ENCODE measurements at regions not wholly inside any gene's neighbourhood (a gene's known extent, or its start where the extent isn't known, plus 50 kb on each side); places are given as distances from the start of the nearest gene placed in this dataset.
"Not testable (repeated sequence)": the region's sequence is repeated elsewhere in the genome, so short reads cannot be mapped to it uniquely, and the experiment has no call there.

DNA sequence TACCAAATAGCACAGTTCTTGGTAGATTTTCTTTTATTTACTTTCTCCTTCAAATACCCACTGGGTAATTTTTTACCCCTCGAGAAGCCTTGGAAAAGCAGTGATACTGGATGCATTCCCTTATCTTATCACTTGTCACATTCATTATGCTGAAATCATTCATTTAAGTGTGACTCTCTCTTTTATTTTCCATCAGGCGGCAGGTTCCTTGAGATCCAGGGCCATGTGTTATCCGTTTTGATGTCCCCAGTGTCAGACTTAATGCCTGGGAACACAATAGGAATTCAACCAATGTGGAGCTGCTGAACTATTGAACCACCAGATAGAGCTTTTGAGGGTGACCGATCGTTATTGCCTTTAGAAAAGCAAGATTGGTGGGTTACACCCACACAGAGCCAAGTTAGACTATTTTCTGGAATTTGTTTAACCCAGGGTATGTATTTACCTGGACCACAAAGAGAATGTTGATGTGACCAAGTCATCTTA, 51.5 kb upstream of the ATP5PO start:
- DNase-seq (ENCODE audit: low read depth), result no peak
- TF ChIP-seq, protein P1, sequence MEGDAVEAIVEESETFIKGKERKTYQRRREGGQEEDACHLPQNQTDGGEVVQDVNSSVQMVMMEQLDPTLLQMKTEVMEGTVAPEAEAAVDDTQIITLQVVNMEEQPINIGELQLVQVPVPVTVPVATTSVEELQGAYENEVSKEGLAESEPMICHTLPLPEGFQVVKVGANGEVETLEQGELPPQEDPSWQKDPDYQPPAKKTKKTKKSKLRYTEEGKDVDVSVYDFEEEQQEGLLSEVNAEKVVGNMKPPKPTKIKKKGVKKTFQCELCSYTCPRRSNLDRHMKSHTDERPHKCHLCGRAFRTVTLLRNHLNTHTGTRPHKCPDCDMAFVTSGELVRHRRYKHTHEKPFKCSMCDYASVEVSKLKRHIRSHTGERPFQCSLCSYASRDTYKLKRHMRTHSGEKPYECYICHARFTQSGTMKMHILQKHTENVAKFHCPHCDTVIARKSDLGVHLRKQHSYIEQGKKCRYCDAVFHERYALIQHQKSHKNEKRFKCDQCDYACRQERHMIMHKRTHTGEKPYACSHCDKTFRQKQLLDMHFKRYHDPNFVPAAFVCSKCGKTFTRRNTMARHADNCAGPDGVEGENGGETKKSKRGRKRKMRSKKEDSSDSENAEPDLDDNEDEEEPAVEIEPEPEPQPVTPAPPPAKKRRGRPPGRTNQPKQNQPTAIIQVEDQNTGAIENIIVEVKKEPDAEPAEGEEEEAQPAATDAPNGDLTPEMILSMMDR (IDR thresholded peaks at IDR 0.05; ENCODE audit: insufficient read depth, low read depth, low read length, missing control alignments), result no peak
- H3K4me3 ChIP-seq (ENCODE audit: low read length), result no peak overlapping the region

DNA sequence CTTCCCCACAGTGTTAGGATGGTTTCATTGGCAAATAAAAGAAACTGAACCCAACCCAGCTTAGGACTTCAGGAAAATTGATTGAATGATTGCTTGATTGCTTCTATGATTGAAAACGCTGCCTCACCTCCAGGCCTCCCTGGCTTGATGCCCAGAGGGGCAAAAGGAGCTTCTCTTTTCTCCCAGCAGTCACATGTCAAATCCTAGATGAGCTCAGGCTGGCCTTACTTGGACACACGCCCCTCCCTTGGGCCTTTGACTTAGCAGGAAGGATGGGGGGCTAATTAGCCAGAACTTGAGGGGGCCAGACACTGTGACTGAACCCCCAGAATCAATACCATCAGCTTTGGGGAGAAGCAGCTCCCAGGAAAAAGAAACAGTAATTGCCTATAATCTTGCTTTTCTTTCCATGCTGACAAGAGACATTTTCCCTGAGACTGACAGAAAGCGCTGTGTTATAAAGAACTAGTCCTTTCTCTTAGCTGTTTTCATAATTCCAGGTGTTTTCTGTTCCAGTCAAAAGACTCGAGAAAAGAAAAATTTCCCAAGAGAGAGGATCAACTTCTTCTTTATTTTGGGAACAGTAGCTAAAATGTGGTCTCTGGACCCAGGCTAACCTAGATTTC, 50.8 kb upstream of the ATP5PO start:
- DNase-seq (ENCODE audit: low read depth), result no peak
- TF ChIP-seq, protein P1 (IDR thresholded peaks at IDR 0.05; ENCODE audit: insufficient read depth, low read depth, low read length, missing control alignments), result no peak
- H3K4me3 ChIP-seq (ENCODE audit: low read length), result no peak overlapping the region

DNA sequence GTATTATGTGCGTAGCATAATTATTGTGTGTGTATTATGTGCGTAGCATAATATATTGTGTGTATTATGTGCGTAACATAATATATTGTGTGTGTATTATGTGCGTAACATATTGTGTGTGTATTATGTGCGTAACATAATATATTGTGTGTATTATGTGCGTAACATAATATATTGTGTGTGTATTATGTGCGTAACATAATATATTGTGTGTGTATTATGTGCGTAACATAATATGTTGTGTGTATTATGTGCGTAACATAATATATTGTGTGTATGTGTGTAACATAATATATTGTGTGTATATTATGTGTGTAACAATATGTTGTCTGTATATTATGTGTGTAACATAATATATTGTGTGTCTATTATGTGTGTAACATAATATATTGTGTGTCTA, 50.1 kb upstream of the ATP5PO start:
- not testable (repeated sequence) for DNase-seq (ENCODE audit: low read depth); H3K4me3 ChIP-seq (ENCODE audit: low read length)

All from epithelial cell of esophagus (primary cell).